HFFc6 (cell line): ENCODE measurements at regions not wholly inside any gene's neighbourhood (a gene's known extent, or its start where the extent isn't known, plus 50 kb on each side); places are given as distances from the start of the nearest gene placed in this dataset.
A peak's percentile ranks its signal among the peaks of the same experiment; 100 is the strongest.

ENCODE experiments used
- DNase-seq: peaks from one replicate; pipeline ENCODE4 v3.0.0-alpha.2; 2018
- H3K27ac Mint-ChIP-seq: 2 replicates; pipeline ENCODE4 v1.8.0; 2020; ENCODE audit warnings: mild to moderate bottlenecking, mixed read lengths
- H3K27me3 Mint-ChIP-seq: 2 replicates; pipeline ENCODE4 v1.8.0; 2021; ENCODE audit warnings: mild to moderate bottlenecking, moderate library complexity, mixed read lengths; ENCODE audit not compliant: insufficient read depth
- H3K36me3 Mint-ChIP-seq: 2 replicates; pipeline ENCODE4 v1.8.0; 2021; ENCODE audit warnings: low read depth, mixed read lengths
- H3K4me1 Mint-ChIP-seq: 2 replicates; pipeline ENCODE4 v1.8.0; 2020; ENCODE audit warnings: low read depth, mixed read lengths
- H3K4me3 Mint-ChIP-seq: 2 replicates; pipeline ENCODE4 v1.8.0; 2020; ENCODE audit warnings: mild to moderate bottlenecking, moderate library complexity, mixed read lengths
- H3K9me3 Mint-ChIP-seq: 2 replicates; pipeline ENCODE4 v1.8.0; 2020; ENCODE audit warnings: mild to moderate bottlenecking, mixed read lengths
- CTCF ChIP-seq: fragments of 200-600 bp; sonication (generic); IDR thresholded peaks from 2 replicates; pipeline ENCODE4 v1.5.0; 2021; ENCODE audit warnings: antibody characterized with exemption, mild to moderate bottlenecking

- no peak for TF ChIP-seq CTCF
- Mint-ChIP-seq H3K4me3 (no peak overlapping the region), H3K36me3 (no peaks in the 10 kb centered on the region), H3K27me3 (peaks cover 5% of the 10 kb centered on the region), H3K27ac (no peak overlapping the region), H3K9me3 (no peaks in the 10 kb centered on the region), H3K4me1 (peaks cover 15% of the 10 kb centered on the region)
- peak; percentile 17 for DNase-seq
Measured at GRCh38 chr6:149213829-149214228, 103.7 kb upstream of the TAB2 start.

GRCh38 chr6:149216459-149216858 is 101.1 kb upstream of the TAB2 start:
- peaks cover 14% of the 10 kb centered on the region for H3K27me3 Mint-ChIP-seq
- no peak overlapping the region for H3K27ac Mint-ChIP-seq
- H3K36me3 Mint-ChIP-seq = no peaks in the 10 kb centered on the region
- no peak overlapping the region for H3K4me3 Mint-ChIP-seq
- H3K4me1 Mint-ChIP-seq = peaks cover 4% of the 10 kb centered on the region
- TF ChIP-seq CTCF = no peak
- H3K9me3 Mint-ChIP-seq = no peaks in the 10 kb centered on the region
- DNase-seq = no peak

GRCh38 chr6:149217466-149217888 is 100.0 kb upstream of the TAB2 start:
- Mint-ChIP-seq H3K36me3 (no peaks in the 10 kb centered on the region), H3K27me3 (peaks cover 19% of the 10 kb centered on the region), H3K9me3 (no peaks in the 10 kb centered on the region), H3K27ac (no peak overlapping the region), H3K4me3 (no peak overlapping the region), H3K4me1 (peaks cover 12% of the 10 kb centered on the region)
- TF ChIP-seq CTCF = no peak
- DNase-seq = no peak

GRCh38 chr6:149218471-149218870 is 99.0 kb upstream of the TAB2 start:
- no peak overlapping the region for H3K27ac Mint-ChIP-seq
- peaks cover 12% of the 10 kb centered on the region for H3K4me1 Mint-ChIP-seq

GRCh38 chr6:149218915-149219314 is 98.6 kb upstream of the TAB2 start:
- H3K9me3 Mint-ChIP-seq = no peaks in the 10 kb centered on the region
- H3K27me3 Mint-ChIP-seq = peaks cover 22% of the 10 kb centered on the region
- no peak for TF ChIP-seq CTCF
- no peaks in the 10 kb centered on the region for H3K36me3 Mint-ChIP-seq
- no peak overlapping the region for H3K27ac Mint-ChIP-seq
- no peak overlapping the region for H3K4me3 Mint-ChIP-seq
- H3K4me1 Mint-ChIP-seq = peaks cover 12% of the 10 kb centered on the region
- no peak for DNase-seq

More at GRCh38 chr6:149218471-149218870, 99.0 kb upstream of the TAB2 start:
- Mint-ChIP-seq H3K4me3 (no peak overlapping the region), H3K9me3 (no peaks in the 10 kb centered on the region), H3K36me3 (no peaks in the 10 kb centered on the region), H3K27me3 (peaks cover 22% of the 10 kb centered on the region)
- no peak for DNase-seq
- TF ChIP-seq CTCF = no peak
